Keratinocyte (primary cell): ENCODE measurements at regions not wholly inside any gene's neighbourhood (a gene's known extent, or its start where the extent isn't known, plus 50 kb on each side); places are given as distances from the start of the nearest gene placed in this dataset.

Source experiments
- CTCF ChIP-seq, 3 experiments: IDR thresholded peaks in 1 of 3; conservative IDR thresholded peaks in 1 of 3; optimal IDR thresholded peaks in 1 of 3; 2 replicates in 2 of 3; 3 replicates in 1 of 3; pipeline versions ENCODE3 to v1.5.1; 2011; ENCODE audit warnings: low read length in 3 of 3, mild to moderate bottlenecking in 3 of 3, moderate library complexity in 2 of 3, control low read depth in 1 of 3, inconsistent platforms in 1 of 3; ENCODE audit not compliant: insufficient read depth in 2 of 3; ENCODE audit errors: extremely low read depth in 1 of 3
- EZH2 ChIP-seq: IDR thresholded peaks from one replicate; pipeline ENCODE4 v1.6.1; 2012; ENCODE audit warnings: inconsistent platforms, mild to moderate bottlenecking, low read length, moderate library complexity

- no peak for TF ChIP-seq CTCF (optimal IDR thresholded peaks at IDR 0.05 in 1 of 3, IDR thresholded peaks at IDR 0.05 in 1 of 3, conservative IDR thresholded peaks at IDR 0.05 in 1 of 3; ENCODE audit: extremely low read depth in 1 of 3, insufficient read depth in 2 of 3, low read length in 3 of 3)
- TF ChIP-seq EZH2: no peak
These were observed 382.6 kb upstream of the SHH start for GRCh38 chr7:156194813-156195212.
